Inflammatory macrophage (primary cell): ENCODE measurements at regions not wholly inside any gene's neighbourhood (a gene's known extent, or its start where the extent isn't known, plus 50 kb on each side); places are given as distances from the start of the nearest gene placed in this dataset.
"Not testable (repeated sequence)": the region's sequence is repeated elsewhere in the genome, so short reads cannot be mapped to it uniquely, and the experiment has no call there.

ENCODE experiments used
- DNase-seq, 2 donors: peaks; one replicate each; pipeline ENCODE4 v3.0.0-alpha.2; 2020 to 2022

DNA sequence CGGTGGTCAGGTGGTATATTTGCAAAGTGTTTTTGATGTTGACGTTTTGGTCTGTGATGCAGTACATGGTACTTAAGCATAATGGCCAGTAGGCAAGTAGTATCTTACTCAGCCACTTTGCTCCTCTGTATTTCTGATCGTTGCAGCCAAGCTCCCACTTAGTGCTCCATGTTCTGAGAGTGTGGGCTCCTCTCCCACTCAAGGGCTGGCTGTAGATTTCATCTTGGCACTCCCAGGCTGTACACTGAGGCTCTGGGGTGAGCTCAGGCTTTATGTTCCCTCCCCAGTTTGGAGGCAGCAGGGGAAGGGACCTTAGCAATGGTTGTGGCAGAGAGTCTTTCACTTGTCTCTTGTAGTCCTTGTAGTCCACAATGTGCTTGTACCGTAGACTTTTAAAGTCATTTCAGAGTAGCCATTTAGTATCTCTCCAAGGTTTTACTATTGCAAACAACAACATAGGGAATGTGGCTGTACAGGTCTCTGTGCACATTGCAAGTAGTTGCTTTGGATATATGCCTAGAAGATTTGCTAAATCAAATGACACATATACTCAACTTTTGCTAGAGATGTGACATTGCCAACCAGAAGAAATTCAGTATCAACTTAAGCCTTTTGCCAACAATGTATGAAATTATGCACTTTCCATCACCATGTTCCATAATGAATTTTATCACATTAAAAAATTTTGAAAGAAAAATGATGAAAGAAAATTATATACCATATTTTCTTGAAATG lies 304.3 kb upstream of the CTNND2 start:
- no peak for DNase-seq

GRCh38 chr5:12204761-12205160 lies 300.5 kb upstream of the CTNND2 start:
- no peak for DNase-seq

- no peak for DNase-seq
Observed at GRCh38 chr5:12193536-12193935, 289.3 kb upstream of the CTNND2 start.

DNA sequence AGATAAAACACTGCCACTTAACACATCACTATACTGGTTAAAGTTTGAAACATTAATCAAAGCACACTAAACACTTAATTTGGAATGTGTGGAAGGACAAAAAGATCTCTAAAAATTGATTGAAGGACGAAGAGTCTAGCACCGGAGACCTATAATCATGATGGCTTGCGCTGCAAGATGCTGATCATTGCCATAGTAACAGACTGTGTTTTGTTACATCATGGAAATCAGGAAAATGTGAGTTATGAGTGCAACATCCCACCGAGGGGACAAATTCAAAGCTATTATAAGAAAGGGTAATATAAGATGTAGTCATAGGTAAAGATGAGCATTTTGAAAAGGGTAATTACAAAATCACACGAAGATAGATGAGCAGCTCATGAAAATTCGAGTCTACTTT lies 278.8 kb upstream of the CTNND2 start:
- DNase-seq = no peak

DNA sequence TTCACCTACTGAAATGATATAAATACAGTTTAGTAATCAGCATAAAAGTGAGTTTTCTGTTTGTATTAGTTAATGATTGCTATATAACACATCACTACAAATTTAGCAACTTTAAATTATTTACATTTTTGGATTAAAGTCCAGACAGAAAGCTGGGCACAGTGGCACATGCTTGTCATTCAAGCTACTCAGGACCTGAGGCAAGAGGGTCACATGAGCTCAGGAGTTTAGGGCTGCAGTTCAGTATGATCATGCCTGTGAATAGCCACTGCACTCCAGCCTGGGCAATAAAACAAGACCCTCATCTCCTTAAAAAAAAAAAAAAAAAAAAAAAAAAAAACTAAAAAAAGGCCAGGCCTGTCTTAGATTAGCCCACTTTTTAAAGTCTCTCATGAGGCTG lies 273.6 kb upstream of the CTNND2 start:
- DNase-seq = no peak

GRCh38 chr5:12177225-12177624 lies 273.0 kb upstream of the CTNND2 start:
- no peak for DNase-seq

GRCh38 chr5:12175914-12176585 lies 271.8 kb upstream of the CTNND2 start:
- DNase-seq = no peak

DNA sequence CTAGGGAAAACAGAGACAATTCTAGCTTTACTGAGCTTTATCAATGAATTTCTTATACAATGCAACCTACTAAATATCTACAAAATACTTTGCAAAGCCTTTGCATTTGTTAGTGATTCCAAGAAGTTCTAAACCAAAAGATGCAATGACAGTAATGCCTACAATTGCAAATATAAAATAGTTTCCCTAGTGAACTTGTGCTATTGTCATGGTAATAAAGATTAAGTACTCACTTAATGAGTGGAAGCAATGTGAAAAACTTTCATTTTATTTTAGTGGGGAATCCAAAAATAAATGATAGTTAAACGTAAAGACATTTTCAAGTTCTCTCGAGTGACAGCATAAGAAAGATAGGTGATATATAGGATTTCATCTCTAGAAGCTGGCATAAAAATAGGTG lies 270.5 kb upstream of the CTNND2 start:
- no peak for DNase-seq

DNA sequence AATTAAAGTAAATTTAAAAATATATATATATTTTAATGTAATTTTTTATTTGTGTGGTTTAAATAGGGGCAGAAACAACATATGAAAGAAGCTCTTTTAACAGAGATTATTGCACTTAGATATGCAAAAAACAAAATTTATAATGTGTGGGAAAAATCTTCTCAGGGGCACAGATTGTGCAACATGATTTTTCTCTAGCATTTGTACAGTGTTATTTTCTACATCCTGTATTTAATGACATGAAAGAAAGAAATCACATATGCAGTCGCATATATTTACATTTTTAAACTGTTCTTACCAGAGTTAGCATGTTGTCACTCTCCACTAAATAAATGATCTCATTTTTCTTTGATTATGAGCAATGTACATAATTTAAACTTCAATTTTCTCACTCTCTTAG lies 265.3 kb upstream of the CTNND2 start:
- DNase-seq = no peak

- DNase-seq = no peak
Observed at GRCh38 chr5:12162863-12163262, 258.6 kb upstream of the CTNND2 start.

DNA sequence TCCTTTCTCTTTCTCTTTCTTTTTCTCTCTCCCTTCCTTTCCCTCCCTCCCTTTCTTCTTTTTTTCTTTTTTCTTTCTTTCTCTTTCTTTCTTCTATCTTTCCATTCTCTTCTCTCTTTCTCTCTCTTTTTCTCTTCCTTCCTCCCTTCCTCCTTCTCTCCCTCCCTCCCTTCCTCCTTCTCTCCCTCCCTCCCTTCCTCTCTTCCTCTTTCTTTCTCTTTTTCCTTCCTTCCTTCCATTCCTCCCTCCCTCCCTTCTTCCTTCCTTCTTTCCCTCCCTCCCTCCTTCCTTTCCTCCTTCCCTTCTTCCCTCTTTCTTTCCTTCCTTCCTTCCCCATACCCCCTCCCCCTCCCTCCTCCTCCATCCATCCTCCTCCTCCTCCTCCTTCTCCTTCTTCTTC lies 243.3 kb upstream of the CTNND2 start:
- DNase-seq = no peak

GRCh38 chr5:12141496-12141895 lies 237.2 kb upstream of the CTNND2 start:
- DNase-seq = no peak

- DNase-seq = no peak
Observed at GRCh38 chr5:12133520-12133919, 229.3 kb upstream of the CTNND2 start.

DNA sequence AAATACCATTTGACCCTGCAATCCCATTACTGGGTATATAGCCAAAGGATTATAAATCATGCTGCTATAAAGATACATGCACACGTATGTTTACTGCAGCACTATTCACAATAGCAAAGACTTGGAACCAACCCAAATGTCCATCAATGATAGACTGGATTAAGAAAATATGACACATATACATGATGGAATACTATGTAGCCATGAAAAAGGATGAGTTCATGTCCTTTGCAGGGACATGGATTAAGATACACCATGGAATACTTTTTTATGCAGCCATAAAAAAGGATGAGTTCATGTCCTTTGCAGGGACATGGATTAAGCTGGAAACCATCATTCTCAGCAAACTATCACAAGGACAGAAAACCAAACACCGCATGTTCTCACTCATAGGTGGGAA lies 226.8 kb upstream of the CTNND2 start:
- not testable (repeated sequence) for DNase-seq

DNA sequence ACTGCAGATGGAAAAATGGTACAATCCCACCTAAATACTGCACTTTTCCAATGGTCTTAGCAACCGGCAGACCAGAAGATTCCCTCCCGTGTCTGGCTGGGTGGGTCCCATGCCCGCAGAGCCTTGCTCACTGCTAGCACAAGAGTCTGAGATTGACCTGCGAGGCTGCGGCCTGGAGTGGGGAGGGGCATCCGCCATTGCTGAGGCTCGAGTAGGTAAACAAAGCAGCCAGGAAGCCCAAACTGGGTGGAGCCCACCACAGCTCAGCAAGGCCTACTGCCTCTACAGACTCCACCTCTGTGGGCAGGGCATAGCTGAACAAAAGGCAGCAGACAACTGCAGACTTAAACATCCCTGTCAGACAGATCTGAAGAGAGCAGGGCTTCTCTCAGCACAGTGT lies 221.6 kb upstream of the CTNND2 start:
- DNase-seq = no peak

DNA sequence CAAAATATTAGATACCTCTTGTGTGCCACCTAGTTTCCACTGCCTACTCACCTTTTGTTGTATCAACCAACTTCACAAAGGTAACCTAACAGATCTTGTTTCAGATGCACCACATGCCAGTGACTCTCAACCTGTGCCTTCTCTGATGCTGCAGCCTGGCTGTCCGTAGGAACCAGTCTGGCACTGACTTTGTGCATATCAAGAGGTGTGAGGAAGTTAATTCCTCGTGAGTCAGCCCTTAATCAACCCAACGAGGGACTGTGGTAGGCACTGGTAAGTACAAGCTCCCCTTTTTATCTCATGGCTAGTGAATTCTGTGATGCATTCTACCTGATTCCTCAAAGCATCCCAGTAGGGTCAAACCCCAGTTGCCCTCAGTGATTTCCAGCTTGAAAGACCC lies 215.4 kb upstream of the CTNND2 start:
- DNase-seq = no peak

DNA sequence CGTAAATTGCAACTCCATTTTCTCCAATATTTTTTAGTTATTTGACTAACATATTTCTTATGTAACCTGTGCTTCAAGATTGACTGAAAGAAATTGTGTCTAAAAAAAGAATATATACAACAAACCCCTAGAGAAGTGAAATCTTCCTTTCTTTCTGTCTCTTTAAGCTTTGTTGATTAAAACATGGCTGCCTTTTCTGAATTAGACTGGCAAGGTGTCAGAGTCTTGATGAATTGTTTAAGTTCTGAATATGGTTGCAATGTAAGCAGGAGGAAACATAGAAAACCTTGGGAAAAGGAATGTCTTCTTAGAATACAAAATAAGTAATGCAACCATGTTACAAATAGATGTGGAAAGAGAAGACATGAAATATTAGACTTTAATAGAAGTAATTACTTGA lies 209.8 kb upstream of the CTNND2 start:
- no peak for DNase-seq

- no peak for DNase-seq
Observed at GRCh38 chr5:12113062-12113461, 208.8 kb upstream of the CTNND2 start.

- no peak for DNase-seq
Observed at GRCh38 chr5:12111261-12111660, 207.0 kb upstream of the CTNND2 start.

GRCh38 chr5:12110629-12111028 lies 206.4 kb upstream of the CTNND2 start:
- DNase-seq = no peak

DNA sequence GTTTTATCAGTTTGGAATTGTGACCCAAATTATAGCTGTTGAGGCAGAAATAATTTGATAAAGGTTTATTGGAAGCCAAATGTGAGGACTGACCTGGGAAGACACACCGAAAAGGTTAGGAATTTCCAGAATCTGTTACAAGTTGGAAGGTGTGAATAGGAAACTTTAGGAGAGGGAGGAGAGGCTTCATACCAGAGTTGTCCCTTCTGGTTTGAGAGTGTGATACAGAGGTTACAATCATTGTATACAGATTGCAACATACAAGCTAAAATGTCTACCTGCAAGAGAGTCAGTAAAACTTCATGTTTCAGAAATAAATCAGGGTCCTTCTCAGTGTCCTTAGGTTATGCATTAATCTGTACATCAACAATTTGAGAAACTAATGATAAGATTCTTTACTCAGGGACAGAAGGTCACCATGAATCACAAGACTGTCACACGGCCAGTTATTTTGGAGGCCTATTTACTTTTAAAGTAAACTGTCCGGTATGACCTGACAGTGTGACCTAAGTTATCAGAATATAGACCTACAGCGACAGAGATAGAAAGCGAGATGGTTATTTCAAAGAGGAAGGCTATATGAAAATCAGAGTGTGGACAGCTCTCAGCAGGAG lies 204.9 kb upstream of the CTNND2 start:
- DNase-seq = no peak

GRCh38 chr5:12102151-12102550 lies 197.9 kb upstream of the CTNND2 start:
- DNase-seq = no peak

- DNase-seq = no peak
Observed at GRCh38 chr5:12100542-12100941, 196.3 kb upstream of the CTNND2 start.

DNA sequence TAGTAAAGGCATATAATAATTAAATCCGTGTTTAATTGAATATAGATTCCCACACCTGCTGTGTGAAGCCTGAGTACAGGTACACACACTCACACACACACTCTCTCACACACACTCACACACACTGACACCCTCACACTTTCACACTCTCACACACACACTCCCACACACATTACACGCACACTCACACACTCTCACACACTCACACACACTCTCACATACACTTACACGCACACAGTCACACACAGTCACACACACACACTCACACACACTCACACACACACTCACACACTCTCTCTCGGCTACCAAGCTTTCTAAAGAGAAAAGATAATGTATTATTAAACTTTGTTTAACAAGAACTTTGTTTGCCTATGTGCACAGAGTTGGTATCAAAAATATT lies 195.1 kb upstream of the CTNND2 start:
- no peak for DNase-seq
